Muscle of leg (tissue), 3 donors: ENCODE measurements at regions not wholly inside any gene's neighbourhood (a gene's known extent, or its start where the extent isn't known, plus 50 kb on each side); places are given as distances from the start of the nearest gene placed in this dataset.

Experiments used
- DNase-seq: peaks from one replicate; pipeline ENCODE4 v3.0.0; 2013
- H3K27ac ChIP-seq: one replicate; pipeline ENCODE4 v1.5.1; 2013; ENCODE audit warnings: mild to moderate bottlenecking, low read length, control low read depth
- H3K27me3 ChIP-seq: one replicate; pipeline ENCODE4 v1.6.1; 2013; ENCODE audit warnings: low read length; ENCODE audit not compliant: control insufficient read depth, insufficient read depth
- H3K36me3 ChIP-seq: one replicate; pipeline ENCODE4 v1.6.1; 2013; ENCODE audit warnings: low read length; ENCODE audit not compliant: control insufficient read depth, insufficient read depth
- H3K4me1 ChIP-seq: one replicate; pipeline ENCODE4 v1.6.1; 2013; ENCODE audit warnings: low read length; ENCODE audit not compliant: control insufficient read depth, insufficient read depth
- H3K4me3 ChIP-seq: one replicate; pipeline ENCODE4 v1.5.1; 2013; ENCODE audit warnings: low read length, control low read depth
- H3K9me3 ChIP-seq: replicated peaks from 2 replicates; pipeline ENCODE4 v1.6.1; 2013; ENCODE audit warnings: low read depth, low read length; ENCODE audit not compliant: control insufficient read depth
- WGBS: methylation state at CpG from one replicate; pipeline ENCODE4 v1.1.5; 2013; ENCODE audit warnings: missing lambda C conversion rate; ENCODE audit not compliant: insufficient coverage; 5-methylcytosine and 5-hydroxymethylcytosine counted together

DNA sequence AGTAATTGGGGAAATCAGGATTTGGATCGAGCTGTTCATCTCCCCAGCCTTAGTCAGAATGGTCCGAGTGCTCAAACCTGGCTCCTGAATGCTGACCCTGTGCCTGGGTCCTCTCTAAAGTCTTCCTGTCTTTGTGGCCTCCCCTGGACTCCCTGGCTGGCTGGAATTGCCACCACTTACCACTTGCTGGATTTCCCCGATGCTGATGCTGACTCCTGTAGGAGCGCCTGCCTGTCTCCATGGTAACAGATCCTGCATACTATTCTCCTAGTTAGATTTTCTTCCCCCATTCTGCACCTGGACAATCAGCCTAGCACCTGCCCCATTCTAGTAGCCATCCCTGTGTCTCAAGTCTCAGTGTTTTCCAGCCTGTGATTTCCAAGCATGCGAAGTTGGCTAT lies 382.2 kb upstream of the ESRRG start:
- no peak for DNase-seq
- no peaks in the 10 kb centered on the region for H3K27me3 ChIP-seq
- H3K4me1 ChIP-seq: no peaks in the 10 kb centered on the region
- H3K36me3 ChIP-seq: no peaks in the 10 kb centered on the region
- 83% methylated on average over 4 of the region's 5 CpGs for WGBS
- H3K9me3 ChIP-seq: no peaks in the 10 kb centered on the region
- no peak overlapping the region for H3K27ac ChIP-seq
- H3K4me3 ChIP-seq: no peak overlapping the region

DNA sequence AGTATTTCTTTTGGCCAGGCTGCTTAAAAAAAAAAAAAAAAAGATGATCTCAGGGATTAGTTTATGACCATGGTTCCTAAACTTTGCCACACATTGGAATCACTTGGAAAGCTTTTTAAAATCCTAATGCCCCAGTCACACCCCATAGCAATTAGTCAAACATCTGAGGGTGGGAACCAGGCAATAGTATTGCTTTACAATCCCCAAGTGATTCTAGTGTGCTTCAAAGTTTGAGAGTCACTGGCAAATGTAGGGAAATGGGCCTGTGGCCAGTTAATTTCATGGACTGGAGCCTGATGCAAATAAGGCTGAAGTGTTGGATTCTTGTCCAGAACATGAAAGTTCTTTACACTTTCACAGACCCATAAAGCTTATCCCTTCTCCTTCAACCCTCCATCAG lies 374.6 kb upstream of the ESRRG start:
- Histone ChIP-seq H3K4me3 (no peak overlapping the region), H3K4me1 (peaks cover 7% of the 10 kb centered on the region), H3K27ac (no peak overlapping the region), H3K27me3 (no peaks in the 10 kb centered on the region), H3K9me3 (no peaks in the 10 kb centered on the region), H3K36me3 (peaks cover 2% of the 10 kb centered on the region)
- DNase-seq: peak; percentile 64

DNA sequence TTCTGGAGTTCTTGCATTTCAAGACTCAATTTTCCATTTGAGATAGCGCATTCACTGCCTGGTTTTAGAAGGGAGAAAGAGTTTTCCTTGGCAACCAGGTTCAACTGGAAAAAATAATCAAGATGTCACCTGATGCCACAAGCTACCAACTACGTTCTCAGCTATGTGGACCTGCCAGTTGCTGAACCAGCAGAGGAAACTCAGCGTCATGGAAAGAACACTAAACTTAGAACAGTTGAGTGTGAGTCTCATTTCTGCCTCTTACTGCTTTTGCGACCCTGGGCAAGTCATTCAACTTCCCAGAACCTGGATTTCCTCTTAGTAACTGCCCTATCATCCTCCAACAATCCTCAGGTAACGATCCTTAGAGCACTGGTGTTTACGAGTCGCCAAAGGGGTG lies 373.0 kb upstream of the ESRRG start:
- no peaks in the 10 kb centered on the region for H3K27me3 ChIP-seq
- H3K4me1 ChIP-seq: peaks cover 9% of the 10 kb centered on the region
- WGBS: 65% methylated on average over 6 of the region's 7 CpGs
- peak; percentile 49 for DNase-seq
- peaks cover 2% of the 10 kb centered on the region for H3K36me3 ChIP-seq
- H3K27ac ChIP-seq: no peak overlapping the region
- H3K4me3 ChIP-seq: no peak overlapping the region
- H3K9me3 ChIP-seq: no peaks in the 10 kb centered on the region

DNA sequence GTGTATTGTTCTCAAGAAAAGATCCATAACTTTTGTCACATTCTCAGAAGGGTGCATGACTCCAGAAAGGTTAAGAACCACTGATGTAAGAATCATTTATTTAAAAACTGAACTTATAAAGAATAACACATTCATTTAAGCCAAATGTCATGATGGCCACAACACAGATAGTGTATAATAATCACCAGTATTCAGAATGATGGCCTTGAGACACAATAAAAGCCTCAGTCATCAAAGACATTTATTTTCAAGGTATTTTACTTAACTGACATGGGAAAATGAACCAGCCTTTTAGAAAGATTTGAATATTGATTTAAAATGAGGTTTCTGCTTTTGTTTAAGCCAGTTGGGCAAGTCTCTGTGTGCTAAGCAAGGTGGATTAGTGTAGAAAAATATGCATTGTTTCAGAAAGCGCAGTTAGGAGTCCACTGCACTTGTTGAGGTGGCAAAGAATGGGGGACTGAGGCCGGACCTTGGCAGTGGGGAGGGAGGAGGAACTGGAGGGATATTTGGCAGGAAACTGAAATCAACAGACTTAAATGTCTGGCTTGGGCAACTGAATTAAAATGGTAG lies 371.9 kb upstream of the ESRRG start:
- H3K4me3 ChIP-seq: no peak overlapping the region
- WGBS: 81% methylated on average over 2 of the region's 2 CpGs
- H3K4me1 ChIP-seq: peaks cover 13% of the 10 kb centered on the region
- DNase-seq: no peak
- peaks cover 2% of the 10 kb centered on the region for H3K36me3 ChIP-seq
- no peaks in the 10 kb centered on the region for H3K27me3 ChIP-seq
- no peak overlapping the region for H3K27ac ChIP-seq
- H3K9me3 ChIP-seq: no peaks in the 10 kb centered on the region

DNA sequence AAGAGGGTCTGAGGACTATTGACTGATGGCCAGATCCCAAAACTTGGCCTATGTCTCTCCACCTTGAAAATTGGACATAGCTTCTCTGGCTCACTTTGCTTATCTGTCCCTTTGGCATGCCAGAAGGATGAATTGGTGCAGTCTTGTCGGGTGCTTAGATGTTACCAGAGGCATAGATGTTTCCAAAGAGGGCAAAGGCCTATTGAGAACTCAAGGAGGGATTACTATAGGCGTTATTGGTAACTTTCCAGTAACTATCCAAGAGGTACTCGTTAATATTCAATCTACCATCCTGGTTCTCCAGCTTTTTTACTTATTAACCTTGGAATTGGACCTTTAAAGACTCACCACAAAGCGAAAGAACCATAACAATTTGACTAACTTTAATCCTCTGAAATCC lies 368.3 kb upstream of the ESRRG start:
- Histone ChIP-seq H3K36me3 (peaks cover 2% of the 10 kb centered on the region), H3K27ac (peak overlapping the region; percentile 83), H3K4me3 (no peak overlapping the region), H3K27me3 (no peaks in the 10 kb centered on the region), H3K4me1 (peaks cover 20% of the 10 kb centered on the region), H3K9me3 (no peaks in the 10 kb centered on the region)
- no peak for DNase-seq
- WGBS: 84% methylated on average over 3 of the region's 4 CpGs

DNA sequence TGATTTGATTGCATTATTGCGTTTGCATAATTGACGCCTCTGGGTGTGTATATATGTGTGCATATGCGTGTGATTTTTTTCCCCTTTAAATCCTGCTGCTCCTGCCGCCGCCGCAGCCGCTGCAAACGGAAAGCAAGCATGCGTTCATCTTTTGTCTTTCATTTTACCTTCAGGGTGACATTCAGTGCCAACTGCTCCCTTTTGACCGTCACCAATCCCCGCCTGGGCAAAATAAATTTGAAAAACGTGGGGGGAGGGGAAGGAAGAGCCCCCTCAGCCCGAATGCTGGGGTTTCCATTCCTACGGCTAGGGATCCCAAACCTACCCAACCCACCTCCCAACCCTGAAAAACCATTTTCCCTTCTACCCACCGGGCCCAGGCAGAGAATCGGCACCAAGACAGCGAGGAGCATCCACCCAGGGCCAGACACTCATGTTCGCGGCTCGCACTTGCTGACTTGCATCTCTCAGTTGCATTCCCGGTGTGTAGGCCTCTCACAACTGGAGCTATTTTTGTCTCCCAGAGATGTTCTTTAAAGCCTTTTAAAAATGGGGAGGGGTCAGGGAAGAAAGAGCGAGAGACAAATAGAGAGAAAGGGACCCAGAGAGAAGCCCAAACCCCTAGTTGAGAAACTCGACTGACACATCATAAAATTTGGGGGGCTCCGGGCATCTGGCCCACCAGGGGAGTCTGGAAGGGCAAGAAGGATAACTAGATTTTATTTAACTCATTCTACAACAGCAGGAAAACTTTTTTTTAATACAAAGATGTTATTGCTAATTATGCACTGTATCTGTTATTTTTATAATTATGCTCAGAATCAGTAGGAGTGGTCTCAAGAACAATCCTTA lies 367.1 kb upstream of the ESRRG start:
- Histone ChIP-seq H3K36me3 (no peaks in the 10 kb centered on the region), H3K4me3 (peak overlapping the region; percentile 67), H3K4me1 (peaks cover 15% of the 10 kb centered on the region), H3K27ac (peak overlapping the region; percentile 83), H3K27me3 (no peaks in the 10 kb centered on the region), H3K9me3 (no peaks in the 10 kb centered on the region)
- 4% methylated on average over 10 of the region's 24 CpGs for WGBS
- DNase-seq: peak; percentile 53

DNA sequence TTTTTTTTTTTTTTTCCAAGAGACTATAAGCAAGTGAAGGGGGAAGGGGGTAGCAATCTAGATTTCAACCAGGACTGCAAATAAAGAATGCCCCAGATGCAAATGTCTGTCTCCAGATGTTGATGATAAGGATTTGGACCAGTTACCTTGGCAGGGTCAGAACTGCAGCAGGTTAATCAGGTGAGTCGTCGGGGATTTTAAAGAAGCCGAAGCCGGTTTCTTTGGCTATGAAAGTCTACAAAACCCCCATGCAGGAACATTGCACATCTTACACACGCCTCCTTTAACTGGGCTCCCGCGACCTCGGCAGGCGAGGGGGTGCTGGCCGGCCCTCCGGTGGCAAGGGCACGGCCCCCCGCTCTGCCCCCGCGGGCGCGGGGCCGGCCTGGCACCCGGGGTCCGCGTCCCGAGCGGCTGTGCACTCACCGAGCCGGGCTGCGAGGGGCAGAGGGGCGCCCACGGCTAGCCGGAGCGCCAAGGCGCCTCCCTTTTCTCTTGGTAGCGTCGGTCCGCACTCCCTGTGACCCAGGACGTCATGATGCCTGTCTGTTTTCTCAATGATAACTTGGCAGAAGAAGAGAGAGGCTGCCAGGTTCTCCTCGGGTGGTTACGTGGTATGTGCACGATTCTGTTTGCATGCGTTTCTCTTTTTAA lies 366.3 kb upstream of the ESRRG start:
- H3K36me3 ChIP-seq: no peaks in the 10 kb centered on the region
- peak overlapping the region; percentile 67 for H3K4me3 ChIP-seq
- no peaks in the 10 kb centered on the region for H3K27me3 ChIP-seq
- H3K27ac ChIP-seq: peak overlapping the region; percentile 83
- peak; percentile 88 for DNase-seq
- no peaks in the 10 kb centered on the region for H3K9me3 ChIP-seq
- WGBS: 1% methylated on average over 26 of the region's 39 CpGs
- peaks cover 15% of the 10 kb centered on the region for H3K4me1 ChIP-seq

DNA sequence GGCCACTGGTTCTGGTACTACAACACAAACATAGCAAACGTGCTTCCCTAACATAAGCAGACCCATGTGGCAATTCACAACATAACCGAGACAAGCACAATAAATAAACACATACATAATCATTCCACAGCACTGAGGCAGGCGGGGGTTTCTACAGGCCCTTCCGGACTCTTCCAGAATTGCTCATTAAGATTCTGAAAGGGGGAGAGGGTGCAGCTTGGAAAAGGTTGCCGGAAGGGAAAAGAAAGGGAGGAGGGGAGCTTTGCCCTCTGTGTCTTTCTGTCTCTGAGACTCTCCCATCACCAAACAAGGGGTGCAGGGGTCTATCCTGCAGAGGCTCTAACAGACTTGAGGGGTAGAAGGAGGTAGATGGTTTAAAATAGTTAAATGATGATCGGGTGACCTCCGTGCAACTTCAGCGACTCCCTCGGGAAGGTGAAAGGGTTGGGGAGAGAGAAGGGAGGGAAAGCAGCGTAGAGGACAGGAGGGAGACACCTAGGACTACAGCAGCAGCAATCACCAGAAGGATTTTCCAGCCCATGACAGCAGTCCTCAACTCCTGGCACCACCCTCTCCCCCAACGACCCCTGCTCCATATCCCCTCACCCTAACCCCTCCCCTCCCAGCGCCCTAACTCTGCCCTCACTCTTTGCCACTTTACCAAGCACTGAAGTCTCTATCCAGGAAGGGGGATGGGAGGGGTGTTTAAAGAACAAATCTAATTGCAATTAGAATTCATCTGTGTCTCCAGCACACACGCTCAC lies 365.5 kb upstream of the ESRRG start:
- WGBS: no CpG with 5 or more reads among the region's 13 CpGs
- peak overlapping the region; percentile 67 for H3K4me3 ChIP-seq
- peak; percentile 25 for DNase-seq
- peaks cover 15% of the 10 kb centered on the region for H3K4me1 ChIP-seq
- H3K9me3 ChIP-seq: no peaks in the 10 kb centered on the region
- peak overlapping the region; percentile 43 for H3K27ac ChIP-seq
- H3K36me3 ChIP-seq: no peaks in the 10 kb centered on the region
- no peaks in the 10 kb centered on the region for H3K27me3 ChIP-seq

DNA sequence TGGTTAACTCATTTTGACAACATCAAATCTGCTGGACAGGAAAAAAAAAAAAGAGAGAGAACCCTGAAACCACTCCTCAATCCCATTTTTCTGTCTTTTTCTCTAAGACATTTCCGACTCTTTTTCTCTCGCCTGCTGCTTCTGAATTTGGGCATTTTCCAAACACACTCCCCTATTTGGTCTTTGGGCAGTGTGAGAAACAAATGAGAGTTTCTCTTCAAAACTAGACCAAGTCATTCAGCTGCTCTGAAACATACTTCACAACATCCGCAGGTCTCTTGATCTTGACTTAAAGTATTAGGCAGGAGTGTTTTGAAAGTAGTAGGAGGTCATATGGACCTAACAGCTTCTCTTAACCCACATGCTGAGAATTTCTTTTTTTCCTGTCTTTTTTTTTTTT lies 364.8 kb upstream of the ESRRG start:
- H3K36me3 ChIP-seq: no peaks in the 10 kb centered on the region
- peak; percentile 48 for DNase-seq
- no peaks in the 10 kb centered on the region for H3K9me3 ChIP-seq
- no peaks in the 10 kb centered on the region for H3K27me3 ChIP-seq
- no peak overlapping the region for H3K4me3 ChIP-seq
- peaks cover 15% of the 10 kb centered on the region for H3K4me1 ChIP-seq
- H3K27ac ChIP-seq: no peak overlapping the region
- no CpG with 5 or more reads among the region's 3 CpGs for WGBS

DNA sequence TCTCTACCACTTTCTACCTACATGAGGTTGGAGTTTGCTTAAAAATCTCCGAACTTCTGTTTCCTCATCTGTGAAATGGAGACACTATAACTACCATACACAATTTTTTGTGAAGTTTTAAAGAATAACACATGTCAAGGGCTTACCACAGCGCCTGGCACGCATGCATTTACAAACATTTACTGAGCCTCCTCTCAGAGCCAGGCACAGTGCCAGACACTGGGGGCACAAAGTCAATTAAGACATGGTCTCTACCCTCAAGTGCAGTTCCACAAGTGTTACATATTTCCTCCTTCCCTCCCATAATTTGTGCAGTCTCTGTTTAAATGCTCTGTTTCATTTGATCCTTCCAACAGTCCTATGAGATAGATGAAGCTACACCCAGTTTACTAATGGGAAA lies 356.4 kb upstream of the ESRRG start:
- no peak overlapping the region for H3K4me3 ChIP-seq
- H3K27ac ChIP-seq: no peak overlapping the region
- no peaks in the 10 kb centered on the region for H3K27me3 ChIP-seq
- peak; percentile 35 for DNase-seq
- peaks cover 18% of the 10 kb centered on the region for H3K4me1 ChIP-seq
- WGBS: 88% methylated on average over 3 of the region's 3 CpGs
- no peaks in the 10 kb centered on the region for H3K36me3 ChIP-seq
- H3K9me3 ChIP-seq: no peaks in the 10 kb centered on the region
